HEK293 (cell line): ENCODE measurements at regions not wholly inside any gene's neighbourhood (a gene's known extent, or its start where the extent isn't known, plus 50 kb on each side); places are given as distances from the start of the nearest gene placed in this dataset.

ENCODE experiments used
- ZBTB7A ChIP-seq: fragments of 450-650 bp; formaldehyde crosslinking; IDR thresholded peaks from 2 replicates; pipeline ENCODE4 v1.5.1; 2016; ENCODE audit warnings: low read depth, missing biosample characterization, missing genetic modification characterization
- ZNF140 ChIP-seq: fragments of 450-650 bp; formaldehyde crosslinking; IDR thresholded peaks from 2 replicates; pipeline ENCODE4 v1.5.1; 2016; ENCODE audit warnings: missing biosample characterization, missing genetic modification characterization
- ZNF561 ChIP-seq: fragments of 450-650 bp; IDR thresholded peaks from 2 replicates; pipeline ENCODE4 v1.5.1; 2018; ENCODE audit warnings: missing biosample characterization, missing genetic modification characterization, borderline replicate concordance
- ZNF843 ChIP-seq: fragments of 450-650 bp; formaldehyde crosslinking; IDR thresholded peaks from 2 replicates; pipeline ENCODE4 v1.5.1; 2016; ENCODE audit warnings: missing biosample characterization, missing genetic modification characterization
- TF ChIP-seq, protein P1 (sequence below): fragments of 450-650 bp; formaldehyde crosslinking; IDR thresholded peaks from 2 replicates; pipeline ENCODE4 v1.5.1; 2016; ENCODE audit warnings: missing biosample characterization, missing genetic modification characterization
- TF ChIP-seq, protein P2 (sequence below): fragments of 450-650 bp; formaldehyde crosslinking; IDR thresholded peaks from 2 replicates; pipeline ENCODE4 v1.5.1; 2016; ENCODE audit warnings: missing biosample characterization, missing genetic modification characterization, borderline replicate concordance

- TF ChIP-seq ZNF843 (tag by site-specific recombination) = no peak
- TF ChIP-seq ZNF561 (tag by site-specific recombination) = no peak
- TF ChIP-seq ZNF140 (tag by site-specific recombination) = no peak
- TF ChIP-seq, protein P1, sequence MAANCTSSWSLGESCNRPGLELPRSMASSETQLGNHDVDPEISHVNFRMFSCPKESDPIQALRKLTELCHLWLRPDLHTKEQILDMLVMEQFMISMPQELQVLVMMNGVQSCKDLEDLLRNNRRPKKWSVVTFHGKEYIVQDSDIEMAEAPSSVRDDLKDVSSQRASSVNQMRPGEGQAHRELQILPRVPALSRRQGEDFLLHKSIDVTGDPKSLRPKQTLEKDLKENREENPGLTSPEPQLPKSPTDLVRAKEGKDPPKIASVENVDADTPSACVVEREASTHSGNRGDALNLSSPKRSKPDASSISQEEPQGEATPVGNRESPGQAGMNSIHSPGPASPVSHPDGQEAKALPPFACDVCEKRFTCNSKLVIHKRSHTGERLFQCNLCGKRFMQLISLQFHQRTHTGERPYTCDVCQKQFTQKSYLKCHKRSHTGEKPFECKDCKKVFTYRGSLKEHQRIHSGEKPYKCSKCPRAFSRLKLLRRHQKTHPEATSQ (tag by site-specific recombination) = no peak
- TF ChIP-seq ZBTB7A (tag by site-specific recombination) = no peak
- TF ChIP-seq, protein P2, sequence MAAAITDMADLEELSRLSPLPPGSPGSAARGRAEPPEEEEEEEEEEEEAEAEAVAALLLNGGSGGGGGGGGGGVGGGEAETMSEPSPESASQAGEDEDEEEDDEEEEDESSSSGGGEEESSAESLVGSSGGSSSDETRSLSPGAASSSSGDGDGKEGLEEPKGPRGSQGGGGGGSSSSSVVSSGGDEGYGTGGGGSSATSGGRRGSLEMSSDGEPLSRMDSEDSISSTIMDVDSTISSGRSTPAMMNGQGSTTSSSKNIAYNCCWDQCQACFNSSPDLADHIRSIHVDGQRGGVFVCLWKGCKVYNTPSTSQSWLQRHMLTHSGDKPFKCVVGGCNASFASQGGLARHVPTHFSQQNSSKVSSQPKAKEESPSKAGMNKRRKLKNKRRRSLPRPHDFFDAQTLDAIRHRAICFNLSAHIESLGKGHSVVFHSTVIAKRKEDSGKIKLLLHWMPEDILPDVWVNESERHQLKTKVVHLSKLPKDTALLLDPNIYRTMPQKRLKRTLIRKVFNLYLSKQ (tag by site-specific recombination) = no peak
Measured at GRCh38 chr5:77925503-77925902, 149.4 kb upstream of the TBCA start.
